Adrenal gland (tissue), 9 donors: ENCODE measurements at regions not wholly inside any gene's neighbourhood (a gene's known extent, or its start where the extent isn't known, plus 50 kb on each side); places are given as distances from the start of the nearest gene placed in this dataset.
A peak's percentile ranks its signal among the peaks of the same experiment; 100 is the strongest.

Experiments used
- DNase-seq, 7 donors: peaks; one replicate each; pipeline ENCODE4 v3.0.0-alpha.2; 2019 to 2020
- H3K27ac ChIP-seq, 5 donors: fragments of 200-600 bp; sonication (generic) in 4 of 5; 1 replicate in 3 of 5; 2 replicates in 2 of 5; pipeline versions ENCODE4 v1.5.1 to v1.8.0; 2016 to 2020; ENCODE audit warnings: mild to moderate bottlenecking in 1 of 5
- H3K27me3 ChIP-seq: fragments of 200-600 bp; 2 replicates; pipeline ENCODE4 v1.8.0; 2021
- H3K36me3 ChIP-seq, 2 donors: fragments of 200-600 bp; replicated peaks in 1 of 2; 1 replicate in 1 of 2; 2 replicates in 1 of 2; pipeline versions ENCODE4 v1.5.1 to v1.8.0; 2018 to 2022
- H3K4me1 ChIP-seq, 2 donors: fragments of 200-600 bp; replicated peaks in 1 of 2; 1 replicate in 1 of 2; 2 replicates in 1 of 2; pipeline versions ENCODE4 v1.5.1 to v1.8.0; 2018 to 2021
- H3K4me3 ChIP-seq, 4 donors: fragments of 200-600 bp; sonication (generic) in 3 of 4; one replicate each; pipeline ENCODE4 v1.5.1; 2016 to 2018
- H3K9me3 ChIP-seq, 3 donors: fragments of 200-600 bp; sonication (generic) in 1 of 3; replicated peaks in 1 of 3; 1 replicate in 2 of 3; 2 replicates in 1 of 3; pipeline versions ENCODE4 v1.5.1 to v1.8.0; 2016 to 2021
- CTCF ChIP-seq, 6 experiments: fragments of 450-650 bp in 4 of 6; fragments of 200-600 bp in 2 of 6; sonication (generic) in 1 of 6; IDR thresholded peaks; 1 replicate in 5 of 6; 2 replicates in 1 of 6; pipeline versions ENCODE4 v1.5.1 to v1.8.0; 2016 to 2021; ENCODE audit warnings: antibody characterized with exemption in 6 of 6, mild to moderate bottlenecking in 2 of 6, moderate library complexity in 1 of 6
- POLR2A ChIP-seq, 2 donors: fragments of 450-650 bp; IDR thresholded peaks; one replicate each; pipeline ENCODE4 v1.6.1; 2017; ENCODE audit warnings: antibody characterized with exemption in 2 of 2, mild to moderate bottlenecking in 2 of 2, moderate library complexity in 1 of 2
- WGBS, 4 donors: extraction: QIAGEN DNeasy Blood & Tissue Kit in 2 of 4; methylation state at CpG; one replicate each; pipeline versions ENCODE4 v1.1.5 to v1.1.7; 2013 to 2017; 5-methylcytosine and 5-hydroxymethylcytosine counted together
- intact Hi-C, 2 donors: fragments of 100-400 bp; cut with DNase I; formaldehyde crosslinking; loops; one replicate each; pipeline versions ENCODE4 v1.14.1 to v1.15.0; 2022 to 2023
- donor health status: healthy with polysubstance abuse.
- donor health status: Bipolar disorder and iron deficiency.
- donor health status: DM: yes; HTN: yes; CAD: no.
- donor health status: DM: no; HTN: no; CAD: no.
- donor health status: DM: no; HTN: no; CAD: no.

- H3K27ac ChIP-seq: no peak overlapping the region
- H3K36me3 ChIP-seq: no peaks in the 10 kb centered on the region
- H3K4me1 ChIP-seq: no peaks in the 10 kb centered on the region
- no peaks in the 10 kb centered on the region for H3K9me3 ChIP-seq
- intact Hi-C loops: no loop called here
- TF ChIP-seq POLR2A (IDR thresholded peaks at IDR 0.05) (no peak), CTCF (IDR thresholded peaks at IDR 0.05) (no peak)
- peak in 1 of 7 donors; percentile 9 for DNase-seq
- 74 to 82% (median 77%) methylated on average over 7 of the region's 7 CpGs for WGBS, 4 donors
- no peaks in the 10 kb centered on the region for H3K27me3 ChIP-seq
- H3K4me3 ChIP-seq: no peak overlapping the region
Observed at GRCh38 chr13:40495621-40496001, 170.8 kb downstream of the FOXO1 start.

DNA sequence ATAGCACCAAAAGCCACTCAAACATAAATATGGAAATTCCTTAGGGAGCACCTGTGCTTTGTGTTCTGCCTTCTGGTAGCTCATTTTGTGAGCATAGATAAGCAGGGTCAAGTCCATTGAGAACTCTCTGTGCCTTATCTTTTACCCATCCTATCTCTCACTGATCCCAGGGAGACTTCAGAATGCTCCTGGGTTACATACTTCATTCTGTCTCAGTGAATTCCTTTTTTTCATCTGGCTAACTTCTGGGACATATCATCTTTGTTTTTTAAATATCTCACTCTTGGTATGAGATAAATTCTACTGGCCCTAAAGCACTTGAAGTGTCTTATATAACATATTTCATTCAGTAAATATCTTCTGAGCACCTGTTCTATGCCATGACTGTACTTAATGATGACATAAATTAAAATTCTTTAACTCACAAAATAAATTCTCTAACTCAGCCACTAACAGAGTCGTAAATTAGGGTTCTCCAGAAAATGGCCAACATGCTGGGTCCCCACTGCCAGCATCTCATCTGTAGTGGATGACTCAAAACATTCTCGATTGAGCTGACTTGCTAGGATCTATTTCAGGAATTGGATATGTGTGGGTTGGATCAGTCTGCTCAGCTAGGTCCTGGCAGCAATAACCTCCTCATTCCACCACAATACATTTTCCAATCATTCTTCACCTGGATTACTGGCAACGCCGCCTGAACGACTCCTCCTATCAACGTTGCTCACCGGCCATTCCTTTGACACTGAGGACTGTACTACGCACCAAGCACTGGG, 170.2 kb downstream of the FOXO1 start:
- no peak for TF ChIP-seq POLR2A (IDR thresholded peaks at IDR 0.05)
- TF ChIP-seq CTCF (IDR thresholded peaks at IDR 0.05): no peak
- Histone ChIP-seq H3K36me3 (no peaks in the 10 kb centered on the region), H3K4me3 (no peak overlapping the region), H3K27ac (no peak overlapping the region), H3K4me1 (no peaks in the 10 kb centered on the region), H3K9me3 (no peaks in the 10 kb centered on the region), H3K27me3 (no peaks in the 10 kb centered on the region)
- intact Hi-C loops: no loop called here
- 89 to 93% (median 92%) methylated on average over 8 of the region's 8 CpGs for WGBS, 4 donors
- no peak for DNase-seq

DNA sequence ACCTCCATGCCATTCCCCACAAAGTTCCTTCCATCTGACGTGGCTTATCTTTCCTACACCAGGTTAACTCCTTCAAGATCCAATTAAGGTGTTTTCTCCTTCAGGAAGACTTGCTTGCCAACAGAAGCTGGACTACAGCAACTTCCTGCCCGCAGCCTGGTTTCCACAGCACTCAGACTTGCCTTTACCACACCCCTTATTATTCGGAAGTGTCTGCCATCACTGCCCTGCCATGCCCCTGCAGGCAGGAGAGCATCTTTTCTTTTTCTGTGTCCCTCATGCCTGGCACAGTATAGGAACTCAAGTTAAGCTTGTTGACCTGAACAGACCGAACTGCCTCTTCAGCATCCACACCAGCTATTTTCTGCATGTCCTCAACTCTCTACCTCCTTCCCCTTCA, 168.0 kb downstream of the FOXO1 start:
- Histone ChIP-seq H3K27me3 (no peaks in the 10 kb centered on the region), H3K27ac (no peak overlapping the region), H3K4me1 (no peaks in the 10 kb centered on the region), H3K9me3 (no peaks in the 10 kb centered on the region), H3K36me3 (no peaks in the 10 kb centered on the region), H3K4me3 (no peak overlapping the region)
- 80 to 86% (median 82%) methylated on average over 4 of the region's 4 CpGs for WGBS, 4 donors
- TF ChIP-seq CTCF (IDR thresholded peaks at IDR 0.05): no peak
- no peak for TF ChIP-seq POLR2A (IDR thresholded peaks at IDR 0.05)
- DNase-seq: peak in 1 of 7 donors; percentile 27
- intact Hi-C loops: no loop called here

- no peak overlapping the region for H3K4me3 ChIP-seq
- no peak overlapping the region for H3K27ac ChIP-seq
- H3K9me3 ChIP-seq: no peaks in the 10 kb centered on the region
- H3K36me3 ChIP-seq: no peaks in the 10 kb centered on the region
- no peaks in the 10 kb centered on the region for H3K27me3 ChIP-seq
- 80 to 83% (median 81%) methylated on average over 3 of the region's 3 CpGs for WGBS, 4 donors
- intact Hi-C loops: no loop called here
- H3K4me1 ChIP-seq: no peaks in the 10 kb centered on the region
- no peak for TF ChIP-seq CTCF (IDR thresholded peaks at IDR 0.05)
- TF ChIP-seq POLR2A (IDR thresholded peaks at IDR 0.05): no peak
- no peak for DNase-seq
Observed at GRCh38 chr13:40502236-40502635, 164.2 kb downstream of the FOXO1 start.
